Glutamatergic neuron (in vitro differentiated cells): ENCODE measurements at regions not wholly inside any gene's neighbourhood (a gene's known extent, or its start where the extent isn't known, plus 50 kb on each side); places are given as distances from the start of the nearest gene placed in this dataset.

Source experiments
- DNase-seq: peaks from one replicate; pipeline ENCODE4 v3.0.0; 2022
- H3K27ac Mint-ChIP-seq: one replicate; pipeline ENCODE4 v1.8.0; 2020; ENCODE audit warnings: mild to moderate bottlenecking, mixed read lengths, inconsistent platforms; ENCODE audit not compliant: unreplicated experiment
- H3K27me3 Mint-ChIP-seq: one replicate; pipeline ENCODE4 v1.8.0; 2020; ENCODE audit warnings: mild to moderate bottlenecking, moderate library complexity, mixed read lengths, inconsistent platforms; ENCODE audit not compliant: unreplicated experiment
- H3K36me3 Mint-ChIP-seq: one replicate; pipeline ENCODE4 v1.8.0; 2020; ENCODE audit warnings: mild to moderate bottlenecking, mixed read lengths, inconsistent platforms; ENCODE audit not compliant: unreplicated experiment
- H3K4me1 Mint-ChIP-seq: one replicate; pipeline ENCODE4 v1.8.0; 2020; ENCODE audit warnings: mild to moderate bottlenecking, low read depth, mixed read lengths, inconsistent platforms; ENCODE audit not compliant: unreplicated experiment
- H3K4me3 Mint-ChIP-seq: one replicate; pipeline ENCODE4 v1.8.0; 2020; ENCODE audit warnings: mild to moderate bottlenecking, mixed read lengths, inconsistent platforms; ENCODE audit not compliant: unreplicated experiment
- H3K9me3 Mint-ChIP-seq: one replicate; pipeline ENCODE4 v1.8.0; 2020; ENCODE audit warnings: mild to moderate bottlenecking, moderate library complexity, mixed read lengths, inconsistent platforms; ENCODE audit not compliant: unreplicated experiment
- TF ChIP-seq, protein P1 (sequence below): fragments of 200-600 bp; sonication (generic); IDR thresholded peaks from one replicate; pipeline ENCODE4 v1.5.0; 2021; ENCODE audit not compliant: partially characterized antibody, unreplicated experiment

GRCh38 chr15:38920966-38921365 lies 356.4 kb upstream of the RASGRP1 start:
- Mint-ChIP-seq H3K36me3 (no peaks in the 10 kb centered on the region), H3K27me3 (no peaks in the 10 kb centered on the region), H3K9me3 (no peaks in the 10 kb centered on the region), H3K27ac (no peak overlapping the region), H3K4me3 (no peak overlapping the region), H3K4me1 (no peaks in the 10 kb centered on the region)
- no peak for DNase-seq
- TF ChIP-seq, protein P1, sequence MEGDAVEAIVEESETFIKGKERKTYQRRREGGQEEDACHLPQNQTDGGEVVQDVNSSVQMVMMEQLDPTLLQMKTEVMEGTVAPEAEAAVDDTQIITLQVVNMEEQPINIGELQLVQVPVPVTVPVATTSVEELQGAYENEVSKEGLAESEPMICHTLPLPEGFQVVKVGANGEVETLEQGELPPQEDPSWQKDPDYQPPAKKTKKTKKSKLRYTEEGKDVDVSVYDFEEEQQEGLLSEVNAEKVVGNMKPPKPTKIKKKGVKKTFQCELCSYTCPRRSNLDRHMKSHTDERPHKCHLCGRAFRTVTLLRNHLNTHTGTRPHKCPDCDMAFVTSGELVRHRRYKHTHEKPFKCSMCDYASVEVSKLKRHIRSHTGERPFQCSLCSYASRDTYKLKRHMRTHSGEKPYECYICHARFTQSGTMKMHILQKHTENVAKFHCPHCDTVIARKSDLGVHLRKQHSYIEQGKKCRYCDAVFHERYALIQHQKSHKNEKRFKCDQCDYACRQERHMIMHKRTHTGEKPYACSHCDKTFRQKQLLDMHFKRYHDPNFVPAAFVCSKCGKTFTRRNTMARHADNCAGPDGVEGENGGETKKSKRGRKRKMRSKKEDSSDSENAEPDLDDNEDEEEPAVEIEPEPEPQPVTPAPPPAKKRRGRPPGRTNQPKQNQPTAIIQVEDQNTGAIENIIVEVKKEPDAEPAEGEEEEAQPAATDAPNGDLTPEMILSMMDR = no peak

- TF ChIP-seq, protein P1 = no peak
- Mint-ChIP-seq H3K27ac (no peak overlapping the region), H3K4me3 (no peak overlapping the region), H3K9me3 (no peaks in the 10 kb centered on the region), H3K27me3 (no peaks in the 10 kb centered on the region), H3K4me1 (no peaks in the 10 kb centered on the region), H3K36me3 (no peaks in the 10 kb centered on the region)
- DNase-seq = no peak
Measured at GRCh38 chr15:38921471-38921870, 356.9 kb upstream of the RASGRP1 start.

- no peak for DNase-seq
Measured at GRCh38 chr15:38928431-38928830, 363.8 kb upstream of the RASGRP1 start.

GRCh38 chr15:38930851-38931572 lies 366.4 kb upstream of the RASGRP1 start:
- Mint-ChIP-seq H3K36me3 (no peaks in the 10 kb centered on the region), H3K27ac (no peak overlapping the region)

More at GRCh38 chr15:38928431-38928830, 363.8 kb upstream of the RASGRP1 start:
- H3K36me3 Mint-ChIP-seq = no peaks in the 10 kb centered on the region
- H3K27ac Mint-ChIP-seq = no peak overlapping the region
- TF ChIP-seq, protein P1 = no peak
- no peaks in the 10 kb centered on the region for H3K9me3 Mint-ChIP-seq
- no peaks in the 10 kb centered on the region for H3K4me1 Mint-ChIP-seq
- H3K27me3 Mint-ChIP-seq = no peaks in the 10 kb centered on the region
- no peak overlapping the region for H3K4me3 Mint-ChIP-seq

GRCh38 chr15:38941399-38941953 lies 376.9 kb upstream of the RASGRP1 start:
- no peak overlapping the region for H3K4me3 Mint-ChIP-seq
- H3K27me3 Mint-ChIP-seq = no peaks in the 10 kb centered on the region
- H3K36me3 Mint-ChIP-seq = no peaks in the 10 kb centered on the region
- DNase-seq = no peak
- H3K4me1 Mint-ChIP-seq = no peaks in the 10 kb centered on the region
- TF ChIP-seq, protein P1 = no peak
- H3K9me3 Mint-ChIP-seq = no peaks in the 10 kb centered on the region
- no peak overlapping the region for H3K27ac Mint-ChIP-seq

More at GRCh38 chr15:38930851-38931572, 366.4 kb upstream of the RASGRP1 start:
- DNase-seq = no peak
- peaks cover 2% of the 10 kb centered on the region for H3K27me3 Mint-ChIP-seq
- TF ChIP-seq, protein P1 = no peak
- H3K9me3 Mint-ChIP-seq = no peaks in the 10 kb centered on the region
- H3K4me1 Mint-ChIP-seq = no peaks in the 10 kb centered on the region
- H3K4me3 Mint-ChIP-seq = no peak overlapping the region
